WI38 (cell line): ENCODE measurements at regions not wholly inside any gene's neighbourhood (a gene's known extent, or its start where the extent isn't known, plus 50 kb on each side); places are given as distances from the start of the nearest gene placed in this dataset.
"Not testable (repeated sequence)": the region's sequence is repeated elsewhere in the genome, so short reads cannot be mapped to it uniquely, and the experiment has no call there.

ENCODE experiments used
- H3K4me3 ChIP-seq: 2 replicates; pipeline ENCODE4 v1.5.1; 2011; ENCODE audit warnings: low read depth, mild to moderate bottlenecking, control low read depth, low read length
- TF ChIP-seq, protein P1 (sequence below): IDR thresholded peaks from 2 replicates; pipeline ENCODE4 v1.5.1; 2012; ENCODE audit warnings: low read depth, mild to moderate bottlenecking, control low read depth, low read length

- no peak overlapping the region for H3K4me3 ChIP-seq
- TF ChIP-seq, protein P1, sequence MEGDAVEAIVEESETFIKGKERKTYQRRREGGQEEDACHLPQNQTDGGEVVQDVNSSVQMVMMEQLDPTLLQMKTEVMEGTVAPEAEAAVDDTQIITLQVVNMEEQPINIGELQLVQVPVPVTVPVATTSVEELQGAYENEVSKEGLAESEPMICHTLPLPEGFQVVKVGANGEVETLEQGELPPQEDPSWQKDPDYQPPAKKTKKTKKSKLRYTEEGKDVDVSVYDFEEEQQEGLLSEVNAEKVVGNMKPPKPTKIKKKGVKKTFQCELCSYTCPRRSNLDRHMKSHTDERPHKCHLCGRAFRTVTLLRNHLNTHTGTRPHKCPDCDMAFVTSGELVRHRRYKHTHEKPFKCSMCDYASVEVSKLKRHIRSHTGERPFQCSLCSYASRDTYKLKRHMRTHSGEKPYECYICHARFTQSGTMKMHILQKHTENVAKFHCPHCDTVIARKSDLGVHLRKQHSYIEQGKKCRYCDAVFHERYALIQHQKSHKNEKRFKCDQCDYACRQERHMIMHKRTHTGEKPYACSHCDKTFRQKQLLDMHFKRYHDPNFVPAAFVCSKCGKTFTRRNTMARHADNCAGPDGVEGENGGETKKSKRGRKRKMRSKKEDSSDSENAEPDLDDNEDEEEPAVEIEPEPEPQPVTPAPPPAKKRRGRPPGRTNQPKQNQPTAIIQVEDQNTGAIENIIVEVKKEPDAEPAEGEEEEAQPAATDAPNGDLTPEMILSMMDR, result no peak
Measured at GRCh38 chr11:44430140-44430539, 120.2 kb upstream of the ALX4 start.

DNA sequence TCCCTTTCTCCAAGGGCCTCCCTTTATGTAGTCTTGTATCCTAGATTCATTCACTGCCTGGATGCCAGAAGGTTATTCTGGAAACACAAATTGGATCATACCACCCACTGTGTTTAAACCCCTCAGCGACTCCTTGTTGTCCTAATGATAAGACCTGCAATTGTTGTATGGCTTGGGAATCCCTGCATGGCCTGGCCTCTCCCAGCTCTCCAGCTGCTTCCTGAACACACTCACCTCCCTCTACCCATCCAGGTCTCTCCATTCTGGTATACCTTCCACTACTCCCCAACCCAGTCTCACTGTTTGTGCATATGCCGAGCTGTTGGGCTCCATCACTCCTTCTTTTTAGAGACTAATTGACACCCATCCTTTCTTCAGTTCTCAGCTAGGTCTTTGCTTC is 124.3 kb upstream of the ALX4 start:
- TF ChIP-seq, protein P1, result no peak
- no peak overlapping the region for H3K4me3 ChIP-seq

- H3K4me3 ChIP-seq, result no peak overlapping the region
- TF ChIP-seq, protein P1, result no peak
Measured at GRCh38 chr11:44437122-44437521, 127.2 kb upstream of the ALX4 start.

GRCh38 chr11:44442893-44443673 is 122.4 kb upstream of the CD82 start:
- H3K4me3 ChIP-seq, result not testable (repeated sequence)

DNA sequence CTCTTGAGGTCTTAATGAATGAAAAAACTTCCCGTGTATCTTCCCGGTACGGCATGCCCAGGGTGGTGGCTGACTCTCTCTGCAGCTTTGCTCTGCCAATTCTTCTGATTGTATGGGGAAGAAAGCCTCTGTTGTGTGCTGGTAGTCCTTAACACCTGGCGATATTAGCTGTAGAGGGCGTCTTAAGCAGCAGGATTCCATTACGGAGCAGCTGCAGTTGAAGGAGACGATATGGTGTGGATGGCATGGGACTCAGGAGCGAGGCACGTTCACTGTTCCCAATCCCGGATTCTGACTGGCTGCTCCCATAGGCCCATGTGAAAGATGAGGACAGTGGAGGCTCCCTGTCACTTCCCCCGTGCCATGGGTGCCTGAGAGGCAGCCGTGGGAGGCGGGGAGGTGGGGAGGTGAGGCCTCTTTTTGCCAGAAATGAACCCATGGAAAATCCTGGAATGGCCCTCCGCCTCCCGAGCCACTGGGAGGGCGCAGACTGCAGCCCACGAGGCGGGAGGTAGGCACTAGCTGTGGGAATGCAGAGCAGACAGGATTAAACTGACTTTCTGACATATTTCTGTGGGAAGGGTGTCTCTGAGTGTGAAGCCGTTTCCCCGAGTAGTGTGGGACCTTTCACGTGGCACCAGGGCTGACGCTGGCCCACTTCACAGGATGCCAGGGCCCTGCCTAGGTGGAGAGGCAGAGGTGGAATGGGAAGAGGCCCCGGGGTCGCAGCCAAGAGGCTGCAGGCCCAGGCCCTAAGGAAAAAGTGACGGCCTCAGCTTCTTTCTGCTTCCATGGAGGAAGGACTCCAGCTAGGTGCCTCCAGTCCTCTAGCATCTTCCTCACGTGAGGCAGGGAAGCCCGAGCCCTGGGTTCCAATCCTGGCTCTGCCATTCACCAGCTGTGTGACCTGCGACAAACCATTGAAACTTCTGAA is 121.4 kb upstream of the CD82 start:
- TF ChIP-seq, protein P1, result no peak
- no peak overlapping the region for H3K4me3 ChIP-seq

- H3K4me3 ChIP-seq, result no peak overlapping the region
- TF ChIP-seq, protein P1, result no peak
Measured at GRCh38 chr11:44444770-44445321, 120.6 kb upstream of the CD82 start.

DNA sequence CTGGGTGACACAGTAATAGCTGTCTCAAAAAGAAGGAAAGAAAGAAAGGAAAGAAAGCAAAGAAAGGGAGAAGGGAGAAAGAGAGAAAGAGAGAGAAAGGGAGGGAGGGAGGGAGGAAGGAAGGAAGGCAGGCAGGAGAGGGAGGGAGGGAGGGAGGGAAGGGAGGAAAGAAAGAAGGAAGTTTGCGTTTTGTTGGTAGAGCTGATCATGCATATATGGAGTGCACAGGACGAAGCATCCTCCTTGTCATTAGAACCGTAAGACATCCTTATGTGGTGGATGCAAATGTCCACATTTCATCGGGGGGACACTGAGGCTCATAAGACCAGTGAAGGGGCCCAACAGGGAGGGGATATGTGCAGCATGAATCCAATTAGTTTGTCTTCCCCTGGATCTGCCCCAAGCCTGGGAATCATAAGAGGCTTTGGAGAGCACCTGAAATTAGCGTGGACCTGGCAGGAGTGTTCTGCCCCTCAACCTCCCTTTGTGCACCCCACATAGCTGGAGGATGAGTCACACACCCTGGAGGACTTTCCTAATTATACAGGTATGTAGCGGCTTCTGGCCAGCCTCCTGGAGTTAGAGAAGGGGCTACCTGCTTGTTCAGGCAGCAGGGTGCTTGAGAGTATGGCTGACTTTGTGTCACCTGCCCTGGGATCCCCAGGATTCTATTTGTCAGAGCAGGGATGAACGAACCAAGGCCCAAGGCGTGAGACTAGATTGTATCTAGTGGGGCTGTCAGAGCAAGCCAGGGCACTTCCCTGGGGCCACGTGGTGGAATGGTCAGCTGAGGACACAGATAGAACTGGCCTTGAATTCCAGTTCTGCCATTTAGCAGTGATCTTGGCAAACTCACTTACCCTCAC is 119.7 kb upstream of the CD82 start:
- TF ChIP-seq, protein P1, result no peak

More for the DNA sequence above, 119.7 kb upstream of the CD82 start:
- H3K4me3 ChIP-seq, result no peak overlapping the region
